DOHH2 (cell line): ENCODE measurements at regions not wholly inside any gene's neighbourhood (a gene's known extent, or its start where the extent isn't known, plus 50 kb on each side); places are given as distances from the start of the nearest gene placed in this dataset.

ENCODE experiments used
- EZH2phosphoT487 ChIP-seq: fragments of 200-600 bp; sonication (generic); IDR thresholded peaks from 2 replicates; pipeline ENCODE4 v1.6.1; 2017; ENCODE audit warnings: borderline replicate concordance, mild to moderate bottlenecking, antibody characterized with exemption, low read length, moderate library complexity, mixed read lengths
- TF ChIP-seq, protein P1 (sequence below): fragments of 200-600 bp; sonication (generic); IDR thresholded peaks from one replicate; pipeline ENCODE4 v1.5.1; 2014; ENCODE audit warnings: antibody characterized with exemption, mild to moderate bottlenecking, low read depth, low read length; ENCODE audit not compliant: poor library complexity, severe bottlenecking

DNA sequence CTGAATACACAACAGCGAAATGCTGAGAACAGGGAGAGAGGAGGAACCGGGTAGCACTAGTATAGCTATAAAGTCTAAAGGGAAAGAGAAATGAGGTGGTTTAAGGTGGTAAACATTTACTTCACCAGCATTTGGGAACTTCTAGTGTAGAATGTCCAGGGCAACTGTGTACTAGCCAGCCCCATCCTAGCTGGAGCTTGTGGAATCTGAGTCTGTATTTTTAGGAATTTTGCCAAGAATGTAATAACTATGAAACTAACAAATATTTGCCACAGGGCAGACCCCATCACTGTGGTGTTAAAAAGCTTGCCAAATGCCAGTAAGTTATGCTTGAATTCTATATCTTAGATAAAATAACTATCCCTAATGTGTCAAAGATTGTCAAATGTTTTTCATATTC, 398.9 kb upstream of the MIS18BP1 start:
- TF ChIP-seq, protein P1, sequence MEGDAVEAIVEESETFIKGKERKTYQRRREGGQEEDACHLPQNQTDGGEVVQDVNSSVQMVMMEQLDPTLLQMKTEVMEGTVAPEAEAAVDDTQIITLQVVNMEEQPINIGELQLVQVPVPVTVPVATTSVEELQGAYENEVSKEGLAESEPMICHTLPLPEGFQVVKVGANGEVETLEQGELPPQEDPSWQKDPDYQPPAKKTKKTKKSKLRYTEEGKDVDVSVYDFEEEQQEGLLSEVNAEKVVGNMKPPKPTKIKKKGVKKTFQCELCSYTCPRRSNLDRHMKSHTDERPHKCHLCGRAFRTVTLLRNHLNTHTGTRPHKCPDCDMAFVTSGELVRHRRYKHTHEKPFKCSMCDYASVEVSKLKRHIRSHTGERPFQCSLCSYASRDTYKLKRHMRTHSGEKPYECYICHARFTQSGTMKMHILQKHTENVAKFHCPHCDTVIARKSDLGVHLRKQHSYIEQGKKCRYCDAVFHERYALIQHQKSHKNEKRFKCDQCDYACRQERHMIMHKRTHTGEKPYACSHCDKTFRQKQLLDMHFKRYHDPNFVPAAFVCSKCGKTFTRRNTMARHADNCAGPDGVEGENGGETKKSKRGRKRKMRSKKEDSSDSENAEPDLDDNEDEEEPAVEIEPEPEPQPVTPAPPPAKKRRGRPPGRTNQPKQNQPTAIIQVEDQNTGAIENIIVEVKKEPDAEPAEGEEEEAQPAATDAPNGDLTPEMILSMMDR, result no peak
- TF ChIP-seq EZH2phosphoT487, result no peak
